Esophagus muscularis mucosa (tissue), 3 donors: ENCODE measurements at regions not wholly inside any gene's neighbourhood (a gene's known extent, or its start where the extent isn't known, plus 50 kb on each side); places are given as distances from the start of the nearest gene placed in this dataset.

Source experiments
- EP300 ChIP-seq: sonication (generic); formaldehyde crosslinking; IDR thresholded peaks from one replicate; pipeline ENCODE4 v1.6.1; 2017; ENCODE audit warnings: antibody characterized with exemption
- TF ChIP-seq, protein P1 (sequence below), 3 experiments: fragments of 200-600 bp in 2 of 3; fragments of 450-650 bp in 1 of 3; sonication (generic) in 2 of 3; IDR thresholded peaks; one replicate each; pipeline ENCODE4 v1.5.1; 2017 to 2019; ENCODE audit warnings: antibody characterized with exemption in 3 of 3, mild to moderate bottlenecking in 2 of 3, moderate library complexity in 1 of 3

DNA sequence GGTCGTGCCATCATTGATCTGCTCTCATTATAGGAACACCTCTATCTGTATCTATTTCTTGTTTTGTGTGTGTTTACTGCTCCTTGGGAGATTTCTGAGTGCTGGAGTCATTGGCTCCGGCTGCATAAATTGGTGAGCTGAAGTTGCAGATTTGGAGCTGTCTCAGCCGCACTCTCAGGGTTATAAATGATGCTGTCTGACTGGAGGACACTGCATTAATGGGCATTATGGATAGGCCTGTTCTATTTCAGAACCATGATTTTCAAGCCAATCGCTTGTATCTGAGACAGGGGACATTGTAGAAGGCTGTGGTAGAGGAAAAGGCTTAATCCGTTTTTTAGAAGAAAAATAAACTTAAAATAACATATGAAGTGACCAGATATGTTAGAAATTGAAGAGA, 126.4 kb upstream of the KIF2B start:
- TF ChIP-seq, protein P1, sequence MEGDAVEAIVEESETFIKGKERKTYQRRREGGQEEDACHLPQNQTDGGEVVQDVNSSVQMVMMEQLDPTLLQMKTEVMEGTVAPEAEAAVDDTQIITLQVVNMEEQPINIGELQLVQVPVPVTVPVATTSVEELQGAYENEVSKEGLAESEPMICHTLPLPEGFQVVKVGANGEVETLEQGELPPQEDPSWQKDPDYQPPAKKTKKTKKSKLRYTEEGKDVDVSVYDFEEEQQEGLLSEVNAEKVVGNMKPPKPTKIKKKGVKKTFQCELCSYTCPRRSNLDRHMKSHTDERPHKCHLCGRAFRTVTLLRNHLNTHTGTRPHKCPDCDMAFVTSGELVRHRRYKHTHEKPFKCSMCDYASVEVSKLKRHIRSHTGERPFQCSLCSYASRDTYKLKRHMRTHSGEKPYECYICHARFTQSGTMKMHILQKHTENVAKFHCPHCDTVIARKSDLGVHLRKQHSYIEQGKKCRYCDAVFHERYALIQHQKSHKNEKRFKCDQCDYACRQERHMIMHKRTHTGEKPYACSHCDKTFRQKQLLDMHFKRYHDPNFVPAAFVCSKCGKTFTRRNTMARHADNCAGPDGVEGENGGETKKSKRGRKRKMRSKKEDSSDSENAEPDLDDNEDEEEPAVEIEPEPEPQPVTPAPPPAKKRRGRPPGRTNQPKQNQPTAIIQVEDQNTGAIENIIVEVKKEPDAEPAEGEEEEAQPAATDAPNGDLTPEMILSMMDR (IDR thresholded peaks at IDR 0.05), result no peak
- TF ChIP-seq EP300, result no peak
